ENCODE measurements at regions not wholly inside any gene's neighbourhood (a gene's known extent, or its start where the extent isn't known, plus 50 kb on each side); places are given as distances from the start of the nearest gene placed in this dataset.

GRCh38 chr17:77308861-77309726 lies 168.3 kb downstream of the SEC14L1 start:
- no peak for TF ChIP-seq CTCF (IDR thresholded peaks at IDR 0.05)
- no peak for TF ChIP-seq POLR2A (IDR thresholded peaks at IDR 0.05)
- no peak for TF ChIP-seq EP300 (IDR thresholded peaks at IDR 0.05)
